ENCODE measurements at regions not wholly inside any gene's neighbourhood (a gene's known extent, or its start where the extent isn't known, plus 50 kb on each side); places are given as distances from the start of the nearest gene placed in this dataset.

DNA sequence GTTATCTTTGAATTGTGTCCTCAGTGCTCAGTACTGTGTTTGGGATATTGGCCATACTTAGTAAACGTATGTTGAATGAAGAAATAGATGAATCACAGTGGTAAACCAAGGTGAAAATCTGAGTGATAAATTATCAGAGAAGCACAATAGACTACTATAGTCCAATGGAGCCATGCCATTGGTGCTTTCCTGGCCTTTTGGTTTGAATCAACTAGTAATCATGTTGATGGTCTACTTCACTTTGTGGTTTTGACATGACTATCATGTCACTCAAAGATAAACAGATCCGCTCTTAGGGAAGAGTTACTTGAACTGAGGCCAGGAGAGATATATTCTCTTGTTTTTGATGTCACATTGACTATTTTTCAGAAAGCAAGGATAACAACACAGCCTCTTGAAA, 86.1 kb upstream of the IGFBP3 start:
- 0 out of 2 replicates have a peak, but pooled peaks cover 3% of the 10 kb centered on the region for H3K4me1 Mint-ChIP-seq
- H3K36me3 Mint-ChIP-seq: no peaks in the 10 kb centered on the region
- H3K27me3 Mint-ChIP-seq (ENCODE audit: low read depth): no peaks in the 10 kb centered on the region
- POLR2A ChIA-PET: no interaction called here
- CTCF ChIA-PET: interaction anchor here (1.2 kb wide), 1 partner anchor 84 kb away, joined by 3 read pairs; no protein-coding TSS in a partner anchor
- DNase-seq (ENCODE audit: low spot score): no peak
- H3K4me3 Mint-ChIP-seq: no peak overlapping the region
- H3K9me3 Mint-ChIP-seq: peaks cover 27% of the 10 kb centered on the region
- TF ChIP-seq GTF2I (CRISPR knock-in tag; conservative IDR thresholded peaks at IDR 0.05) (no peak), HMGA2 (CRISPR knock-in tag; IDR thresholded peaks at IDR 0.05) (no peak), SP1 (CRISPR knock-in tag; conservative IDR thresholded peaks at IDR 0.05) (no peak), OVOL2 (CRISPR knock-in tag; IDR thresholded peaks at IDR 0.05; ENCODE audit: borderline replicate concordance) (no peak), SMAD4 (CRISPR knock-in tag; IDR thresholded peaks at IDR 0.05) (no peak), ZNF138 (CRISPR knock-in tag; conservative IDR thresholded peaks at IDR 0.05) (no peak)
- TF ChIP-seq, protein P1, sequence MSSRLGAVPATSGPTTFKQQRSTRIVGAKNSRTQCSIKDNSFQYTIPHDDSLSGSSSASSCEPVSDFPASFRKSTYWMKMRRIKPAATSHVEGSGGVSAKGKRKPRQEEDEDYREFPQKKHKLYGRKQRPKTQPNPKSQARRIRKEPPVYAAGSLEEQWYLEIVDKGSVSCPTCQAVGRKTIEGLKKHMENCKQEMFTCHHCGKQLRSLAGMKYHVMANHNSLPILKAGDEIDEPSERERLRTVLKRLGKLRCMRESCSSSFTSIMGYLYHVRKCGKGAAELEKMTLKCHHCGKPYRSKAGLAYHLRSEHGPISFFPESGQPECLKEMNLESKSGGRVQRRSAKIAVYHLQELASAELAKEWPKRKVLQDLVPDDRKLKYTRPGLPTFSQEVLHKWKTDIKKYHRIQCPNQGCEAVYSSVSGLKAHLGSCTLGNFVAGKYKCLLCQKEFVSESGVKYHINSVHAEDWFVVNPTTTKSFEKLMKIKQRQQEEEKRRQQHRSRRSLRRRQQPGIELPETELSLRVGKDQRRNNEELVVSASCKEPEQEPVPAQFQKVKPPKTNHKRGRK (CRISPR knock-in tag; IDR thresholded peaks at IDR 0.05; ENCODE audit: borderline replicate concordance): no peak
- H3K27ac Mint-ChIP-seq: no peak overlapping the region
- ATAC-seq: no peak

DNA sequence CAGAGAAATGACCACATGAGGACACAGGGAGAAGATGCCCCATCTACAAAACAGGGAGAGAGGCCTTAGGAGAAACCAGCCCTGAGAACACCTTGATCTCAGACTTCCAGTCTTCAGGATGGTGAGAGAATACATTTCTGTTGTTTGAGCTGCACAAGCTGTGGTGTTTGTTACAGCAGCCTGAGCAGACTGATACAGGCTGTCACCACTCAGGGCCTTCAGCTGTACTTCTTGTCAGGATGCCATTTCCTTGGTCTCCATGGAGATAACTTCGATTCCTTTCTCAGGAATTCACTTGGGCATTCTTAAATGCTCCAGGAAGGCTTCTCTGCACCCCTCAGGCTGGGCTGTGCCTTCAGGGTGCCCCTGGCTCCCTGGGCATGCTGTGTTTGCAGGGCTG, 85.7 kb upstream of the IGFBP3 start:
- Mint-ChIP-seq H3K36me3 (no peaks in the 10 kb centered on the region), H3K4me3 (no peak overlapping the region), H3K4me1 (0 out of 2 replicates have a peak, but pooled peaks cover 3% of the 10 kb centered on the region), H3K27ac (no peak overlapping the region), H3K27me3 (ENCODE audit: low read depth) (no peaks in the 10 kb centered on the region), H3K9me3 (peaks cover 27% of the 10 kb centered on the region)
- POLR2A ChIA-PET: no interaction called here
- ATAC-seq (no peak), DNase-seq (ENCODE audit: low spot score) (no peak)
- CTCF ChIA-PET: no interaction called here
- TF ChIP-seq, protein P2, sequence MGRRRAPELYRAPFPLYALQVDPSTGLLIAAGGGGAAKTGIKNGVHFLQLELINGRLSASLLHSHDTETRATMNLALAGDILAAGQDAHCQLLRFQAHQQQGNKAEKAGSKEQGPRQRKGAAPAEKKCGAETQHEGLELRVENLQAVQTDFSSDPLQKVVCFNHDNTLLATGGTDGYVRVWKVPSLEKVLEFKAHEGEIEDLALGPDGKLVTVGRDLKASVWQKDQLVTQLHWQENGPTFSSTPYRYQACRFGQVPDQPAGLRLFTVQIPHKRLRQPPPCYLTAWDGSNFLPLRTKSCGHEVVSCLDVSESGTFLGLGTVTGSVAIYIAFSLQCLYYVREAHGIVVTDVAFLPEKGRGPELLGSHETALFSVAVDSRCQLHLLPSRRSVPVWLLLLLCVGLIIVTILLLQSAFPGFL (CRISPR knock-in tag; IDR thresholded peaks at IDR 0.05; ENCODE audit: borderline replicate concordance): no peak
- TF ChIP-seq, protein P3, sequence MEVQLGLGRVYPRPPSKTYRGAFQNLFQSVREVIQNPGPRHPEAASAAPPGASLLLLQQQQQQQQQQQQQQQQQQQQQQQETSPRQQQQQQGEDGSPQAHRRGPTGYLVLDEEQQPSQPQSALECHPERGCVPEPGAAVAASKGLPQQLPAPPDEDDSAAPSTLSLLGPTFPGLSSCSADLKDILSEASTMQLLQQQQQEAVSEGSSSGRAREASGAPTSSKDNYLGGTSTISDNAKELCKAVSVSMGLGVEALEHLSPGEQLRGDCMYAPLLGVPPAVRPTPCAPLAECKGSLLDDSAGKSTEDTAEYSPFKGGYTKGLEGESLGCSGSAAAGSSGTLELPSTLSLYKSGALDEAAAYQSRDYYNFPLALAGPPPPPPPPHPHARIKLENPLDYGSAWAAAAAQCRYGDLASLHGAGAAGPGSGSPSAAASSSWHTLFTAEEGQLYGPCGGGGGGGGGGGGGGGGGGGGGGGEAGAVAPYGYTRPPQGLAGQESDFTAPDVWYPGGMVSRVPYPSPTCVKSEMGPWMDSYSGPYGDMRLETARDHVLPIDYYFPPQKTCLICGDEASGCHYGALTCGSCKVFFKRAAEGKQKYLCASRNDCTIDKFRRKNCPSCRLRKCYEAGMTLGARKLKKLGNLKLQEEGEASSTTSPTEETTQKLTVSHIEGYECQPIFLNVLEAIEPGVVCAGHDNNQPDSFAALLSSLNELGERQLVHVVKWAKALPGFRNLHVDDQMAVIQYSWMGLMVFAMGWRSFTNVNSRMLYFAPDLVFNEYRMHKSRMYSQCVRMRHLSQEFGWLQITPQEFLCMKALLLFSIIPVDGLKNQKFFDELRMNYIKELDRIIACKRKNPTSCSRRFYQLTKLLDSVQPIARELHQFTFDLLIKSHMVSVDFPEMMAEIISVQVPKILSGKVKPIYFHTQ (CRISPR knock-in tag; IDR thresholded peaks at IDR 0.05): no peak
- no peak for TF ChIP-seq ZNF671 (CRISPR knock-in tag; IDR thresholded peaks at IDR 0.05)
- no peak for TF ChIP-seq GTF2I (CRISPR knock-in tag; conservative IDR thresholded peaks at IDR 0.05)
- no peak for TF ChIP-seq ZNF317 (CRISPR knock-in tag; IDR thresholded peaks at IDR 0.05; ENCODE audit: borderline replicate concordance, low read depth)
- TF ChIP-seq CBFB (CRISPR knock-in tag; IDR thresholded peaks at IDR 0.05; ENCODE audit: low read depth): no peak
- TF ChIP-seq, protein P4, sequence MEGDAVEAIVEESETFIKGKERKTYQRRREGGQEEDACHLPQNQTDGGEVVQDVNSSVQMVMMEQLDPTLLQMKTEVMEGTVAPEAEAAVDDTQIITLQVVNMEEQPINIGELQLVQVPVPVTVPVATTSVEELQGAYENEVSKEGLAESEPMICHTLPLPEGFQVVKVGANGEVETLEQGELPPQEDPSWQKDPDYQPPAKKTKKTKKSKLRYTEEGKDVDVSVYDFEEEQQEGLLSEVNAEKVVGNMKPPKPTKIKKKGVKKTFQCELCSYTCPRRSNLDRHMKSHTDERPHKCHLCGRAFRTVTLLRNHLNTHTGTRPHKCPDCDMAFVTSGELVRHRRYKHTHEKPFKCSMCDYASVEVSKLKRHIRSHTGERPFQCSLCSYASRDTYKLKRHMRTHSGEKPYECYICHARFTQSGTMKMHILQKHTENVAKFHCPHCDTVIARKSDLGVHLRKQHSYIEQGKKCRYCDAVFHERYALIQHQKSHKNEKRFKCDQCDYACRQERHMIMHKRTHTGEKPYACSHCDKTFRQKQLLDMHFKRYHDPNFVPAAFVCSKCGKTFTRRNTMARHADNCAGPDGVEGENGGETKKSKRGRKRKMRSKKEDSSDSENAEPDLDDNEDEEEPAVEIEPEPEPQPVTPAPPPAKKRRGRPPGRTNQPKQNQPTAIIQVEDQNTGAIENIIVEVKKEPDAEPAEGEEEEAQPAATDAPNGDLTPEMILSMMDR (IDR thresholded peaks at IDR 0.05): no peak
- no peak for TF ChIP-seq KAT7 (CRISPR knock-in tag; IDR thresholded peaks at IDR 0.05; ENCODE audit: borderline replicate concordance)
- TF ChIP-seq, protein P1 (CRISPR knock-in tag; IDR thresholded peaks at IDR 0.05; ENCODE audit: borderline replicate concordance): no peak
- TF ChIP-seq ZNF416 (CRISPR knock-in tag; IDR thresholded peaks at IDR 0.05): no peak
- TF ChIP-seq JUN (CRISPR knock-in tag; IDR thresholded peaks at IDR 0.05): no peak
- TF ChIP-seq ZNF219 (CRISPR knock-in tag; IDR thresholded peaks at IDR 0.05; ENCODE audit: borderline replicate concordance): no peak
